ENCODE measurements at regions not wholly inside any gene's neighbourhood (a gene's known extent, or its start where the extent isn't known, plus 50 kb on each side); places are given as distances from the start of the nearest gene placed in this dataset.

DNA sequence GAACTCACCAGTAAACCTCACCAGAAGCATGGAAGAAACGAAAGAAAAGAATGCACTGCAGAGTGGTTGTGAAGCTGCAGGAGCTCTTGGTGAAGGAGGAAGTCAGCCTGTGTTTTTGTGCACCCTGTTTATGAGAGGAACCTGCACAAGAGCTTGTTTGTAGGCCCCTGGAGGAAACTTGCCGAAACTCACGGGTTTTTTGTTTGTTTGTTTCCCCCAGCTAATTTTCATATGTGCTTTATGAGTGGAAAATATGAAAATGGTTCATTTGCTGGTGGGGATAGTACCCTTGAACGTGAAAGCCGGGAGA lies 222.7 kb downstream of the C16orf95 start:
- H3K27ac ChIP-seq: no peak overlapping the region
- no peaks in the 10 kb centered on the region for H3K4me1 ChIP-seq (ENCODE audit: control insufficient read depth in 1 of 2, insufficient read depth in 1 of 2, low read depth in 1 of 2, low read length in 1 of 2)
- peaks cover 39% of the 10 kb centered on the region for H3K27me3 ChIP-seq
- no peaks in the 10 kb centered on the region for H3K36me3 ChIP-seq
- no peaks in the 10 kb centered on the region for H3K9me3 ChIP-seq
- H3K4me3 ChIP-seq (ENCODE audit: low read depth in 1 of 2, low read length in 1 of 2): no peak overlapping the region
- TF ChIP-seq, protein P1, sequence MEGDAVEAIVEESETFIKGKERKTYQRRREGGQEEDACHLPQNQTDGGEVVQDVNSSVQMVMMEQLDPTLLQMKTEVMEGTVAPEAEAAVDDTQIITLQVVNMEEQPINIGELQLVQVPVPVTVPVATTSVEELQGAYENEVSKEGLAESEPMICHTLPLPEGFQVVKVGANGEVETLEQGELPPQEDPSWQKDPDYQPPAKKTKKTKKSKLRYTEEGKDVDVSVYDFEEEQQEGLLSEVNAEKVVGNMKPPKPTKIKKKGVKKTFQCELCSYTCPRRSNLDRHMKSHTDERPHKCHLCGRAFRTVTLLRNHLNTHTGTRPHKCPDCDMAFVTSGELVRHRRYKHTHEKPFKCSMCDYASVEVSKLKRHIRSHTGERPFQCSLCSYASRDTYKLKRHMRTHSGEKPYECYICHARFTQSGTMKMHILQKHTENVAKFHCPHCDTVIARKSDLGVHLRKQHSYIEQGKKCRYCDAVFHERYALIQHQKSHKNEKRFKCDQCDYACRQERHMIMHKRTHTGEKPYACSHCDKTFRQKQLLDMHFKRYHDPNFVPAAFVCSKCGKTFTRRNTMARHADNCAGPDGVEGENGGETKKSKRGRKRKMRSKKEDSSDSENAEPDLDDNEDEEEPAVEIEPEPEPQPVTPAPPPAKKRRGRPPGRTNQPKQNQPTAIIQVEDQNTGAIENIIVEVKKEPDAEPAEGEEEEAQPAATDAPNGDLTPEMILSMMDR (IDR thresholded peaks at IDR 0.05): no peak

GRCh38 chr16:87095271-87095670 lies 221.9 kb downstream of the C16orf95 start:
- peaks cover 36% of the 10 kb centered on the region for H3K27me3 ChIP-seq
- TF ChIP-seq, protein P1 (IDR thresholded peaks at IDR 0.05): no peak
- H3K27ac ChIP-seq: no peak overlapping the region

GRCh38 chr16:87096746-87097333 lies 220.4 kb downstream of the C16orf95 start:
- no peak overlapping the region for H3K4me3 ChIP-seq (ENCODE audit: low read depth in 1 of 2, low read length in 1 of 2)
- no peak overlapping the region for H3K27ac ChIP-seq
- no peaks in the 10 kb centered on the region for H3K9me3 ChIP-seq
- no peaks in the 10 kb centered on the region for H3K4me1 ChIP-seq (ENCODE audit: control insufficient read depth in 1 of 2, insufficient read depth in 1 of 2, low read depth in 1 of 2, low read length in 1 of 2)
- H3K27me3 ChIP-seq: peaks cover 27% of the 10 kb centered on the region
- TF ChIP-seq, protein P1 (IDR thresholded peaks at IDR 0.05): no peak
- H3K36me3 ChIP-seq: no peaks in the 10 kb centered on the region

More at GRCh38 chr16:87095271-87095670, 221.9 kb downstream of the C16orf95 start:
- Histone ChIP-seq H3K36me3 (no peaks in the 10 kb centered on the region), H3K4me3 (ENCODE audit: low read depth in 1 of 2, low read length in 1 of 2) (no peak overlapping the region), H3K9me3 (no peaks in the 10 kb centered on the region), H3K4me1 (ENCODE audit: control insufficient read depth in 1 of 2, insufficient read depth in 1 of 2, low read depth in 1 of 2, low read length in 1 of 2) (no peaks in the 10 kb centered on the region)

DNA sequence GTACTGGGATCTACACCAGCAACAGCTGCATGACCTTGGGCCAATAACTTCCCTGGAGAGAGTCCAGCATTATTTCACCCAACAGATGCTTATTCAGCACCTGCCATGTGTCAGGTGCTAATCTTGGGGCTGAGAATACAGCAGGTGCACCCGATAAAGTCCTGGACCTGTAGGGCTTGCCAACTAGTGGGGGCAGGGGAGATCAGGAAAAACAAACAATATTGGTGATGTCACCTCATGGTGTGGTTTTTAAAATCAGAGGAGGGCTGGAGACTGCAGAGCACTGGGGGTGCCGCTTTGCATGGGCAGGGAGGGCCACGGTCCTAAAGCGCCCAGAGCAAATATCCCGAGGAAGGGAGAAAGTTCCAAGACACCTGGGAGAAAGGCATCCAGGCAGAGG lies 218.8 kb downstream of the C16orf95 start:
- no peaks in the 10 kb centered on the region for H3K4me1 ChIP-seq (ENCODE audit: control insufficient read depth in 1 of 2, insufficient read depth in 1 of 2, low read depth in 1 of 2, low read length in 1 of 2)
- TF ChIP-seq, protein P1 (IDR thresholded peaks at IDR 0.05): no peak
- no peaks in the 10 kb centered on the region for H3K9me3 ChIP-seq
- no peak overlapping the region for H3K27ac ChIP-seq
- H3K4me3 ChIP-seq (ENCODE audit: low read depth in 1 of 2, low read length in 1 of 2): no peak overlapping the region
- peaks cover 25% of the 10 kb centered on the region for H3K27me3 ChIP-seq
- no peaks in the 10 kb centered on the region for H3K36me3 ChIP-seq

DNA sequence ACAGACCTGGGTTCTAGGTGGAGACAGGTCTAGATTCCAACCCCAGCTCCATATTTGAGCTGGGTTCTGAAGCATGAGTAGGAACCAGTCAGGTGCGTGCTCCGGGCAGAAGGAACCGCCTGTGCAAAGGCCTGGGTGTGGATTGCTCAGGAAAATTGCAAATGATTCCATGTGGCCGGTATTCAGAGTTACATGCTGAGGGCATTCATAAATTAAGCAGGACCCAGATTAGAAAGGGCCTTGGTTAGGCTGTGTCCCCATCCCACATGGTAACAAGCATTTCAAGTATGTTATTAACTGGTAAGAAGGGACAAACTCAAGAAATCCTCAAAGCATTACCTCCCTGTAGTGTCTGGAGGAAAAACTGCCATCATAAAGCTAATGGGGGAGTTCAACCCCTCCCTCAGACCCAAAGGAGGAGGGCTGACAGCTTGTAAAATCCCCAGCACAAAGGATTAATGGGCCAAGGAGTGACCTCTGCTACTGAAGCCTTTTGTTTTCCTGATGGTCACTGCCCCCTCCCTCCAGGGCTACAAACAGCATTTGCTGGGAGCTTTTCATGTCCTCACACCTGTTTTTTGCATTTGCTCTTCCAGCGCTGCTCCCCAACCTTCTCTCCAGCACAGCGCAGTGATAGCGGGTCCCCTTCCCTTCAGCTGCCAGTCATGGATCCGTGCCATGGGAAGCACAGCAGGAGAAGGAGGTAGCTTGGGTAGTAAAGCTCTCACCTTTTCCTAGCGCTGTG lies 218.0 kb downstream of the C16orf95 start:
- TF ChIP-seq, protein P1 (IDR thresholded peaks at IDR 0.05): no peak
- Histone ChIP-seq H3K27ac (no peak overlapping the region), H3K9me3 (no peaks in the 10 kb centered on the region), H3K36me3 (no peaks in the 10 kb centered on the region), H3K27me3 (peaks cover 25% of the 10 kb centered on the region), H3K4me3 (ENCODE audit: low read depth in 1 of 2, low read length in 1 of 2) (no peak overlapping the region), H3K4me1 (ENCODE audit: control insufficient read depth in 1 of 2, insufficient read depth in 1 of 2, low read depth in 1 of 2, low read length in 1 of 2) (no peaks in the 10 kb centered on the region)

Measured in neutrophil (primary cell).